Spinal cord (tissue), 9 donors: ENCODE measurements at regions not wholly inside any gene's neighbourhood (a gene's known extent, or its start where the extent isn't known, plus 50 kb on each side); places are given as distances from the start of the nearest gene placed in this dataset.
A peak's percentile ranks its signal among the peaks of the same experiment; 100 is the strongest.

ENCODE experiments used
- DNase-seq, 6 donors: peaks; one replicate each; pipeline versions ENCODE4 v3.0.0 to v3.0.0-alpha.2; 2013 to 2015; ENCODE audit warnings: low spot score in 6 of 6, low read depth in 4 of 6
- H3K27ac ChIP-seq: one replicate; pipeline ENCODE4 v1.5.1; 2013; ENCODE audit warnings: low read depth, low read length, control low read depth
- H3K27me3 ChIP-seq: one replicate; pipeline ENCODE4 v1.6.1; 2013; ENCODE audit warnings: low read length; ENCODE audit not compliant: control insufficient read depth, insufficient read depth
- H3K36me3 ChIP-seq: one replicate; pipeline ENCODE4 v1.6.1; 2013; ENCODE audit warnings: low read length; ENCODE audit not compliant: control insufficient read depth, insufficient read depth
- H3K4me1 ChIP-seq: one replicate; pipeline ENCODE4 v1.6.1; 2013; ENCODE audit warnings: low read length; ENCODE audit not compliant: control insufficient read depth, insufficient read depth
- H3K4me3 ChIP-seq: one replicate; pipeline ENCODE4 v1.5.1; 2013; ENCODE audit warnings: low read depth, low read length, control low read depth
- H3K9me3 ChIP-seq: one replicate; pipeline ENCODE4 v1.6.1; 2013; ENCODE audit warnings: low read length; ENCODE audit not compliant: control insufficient read depth, insufficient read depth
- WGBS: methylation state at CpG from one replicate; pipeline ENCODE4 v1.1.5; 2013; ENCODE audit warnings: missing lambda C conversion rate; ENCODE audit not compliant: insufficient coverage; 5-methylcytosine and 5-hydroxymethylcytosine counted together
- donor health status: healthy.

DNA sequence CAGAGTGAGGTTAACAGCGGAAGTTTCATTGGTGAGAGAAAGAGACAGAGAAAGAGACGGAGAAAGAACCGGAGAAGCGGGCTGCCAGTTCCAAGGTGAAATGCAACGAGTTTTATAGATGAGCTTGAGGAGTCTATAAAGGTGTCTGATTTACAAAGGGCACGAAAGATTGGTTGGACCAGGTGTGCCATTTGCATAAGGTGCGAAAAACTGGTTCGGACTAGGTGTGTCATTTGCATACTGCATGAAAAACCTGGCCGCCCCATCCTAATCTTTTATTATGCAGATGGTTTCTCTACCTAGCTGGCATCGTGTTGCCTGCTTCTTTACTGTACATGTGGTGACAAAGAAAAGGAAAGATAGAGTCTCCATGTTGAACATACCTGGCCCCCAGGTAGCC lies 253.8 kb upstream of the IGF1R start:
- Histone ChIP-seq H3K9me3 (no peaks in the 10 kb centered on the region), H3K4me1 (peaks cover 4% of the 10 kb centered on the region), H3K27me3 (no peaks in the 10 kb centered on the region), H3K27ac (no peak overlapping the region), H3K36me3 (no peaks in the 10 kb centered on the region), H3K4me3 (no peak overlapping the region)
- WGBS: 77% methylated on average over 7 of the region's 10 CpGs
- no peak for DNase-seq

DNA sequence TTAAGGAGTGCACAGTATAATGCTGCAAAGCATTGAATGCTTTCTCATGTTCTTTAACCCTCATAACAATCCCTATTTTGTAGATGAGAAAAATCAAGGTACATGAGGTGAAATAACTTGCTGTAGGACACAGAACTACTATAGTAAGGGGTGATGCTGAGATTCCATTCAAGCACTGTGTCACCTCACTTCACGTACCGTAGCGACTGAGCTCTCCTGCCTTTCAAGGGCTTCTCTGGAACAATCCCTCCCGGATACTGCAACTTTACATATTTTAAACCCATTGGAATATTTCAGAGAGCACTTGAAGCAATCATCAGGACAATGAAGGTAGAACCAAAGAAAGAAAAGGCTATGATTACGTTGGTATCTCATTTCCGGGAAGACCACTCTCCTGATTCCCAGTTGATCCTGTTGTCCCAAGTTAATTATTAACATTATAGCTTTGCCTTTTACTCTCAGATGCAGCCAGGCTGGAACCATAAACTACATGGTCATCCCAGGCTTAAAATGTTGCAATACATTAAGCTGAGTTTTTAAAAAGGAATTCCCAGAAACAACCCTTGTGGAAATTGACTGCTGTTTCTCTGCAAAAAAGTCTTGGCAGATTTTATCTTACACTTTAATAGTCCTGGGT lies 252.2 kb upstream of the IGF1R start:
- Histone ChIP-seq H3K27me3 (no peaks in the 10 kb centered on the region), H3K9me3 (no peaks in the 10 kb centered on the region), H3K4me1 (peaks cover 4% of the 10 kb centered on the region), H3K36me3 (no peaks in the 10 kb centered on the region), H3K27ac (no peak overlapping the region), H3K4me3 (no peak overlapping the region)
- 100% methylated on average over 4 of the region's 6 CpGs for WGBS
- DNase-seq: no peak

DNA sequence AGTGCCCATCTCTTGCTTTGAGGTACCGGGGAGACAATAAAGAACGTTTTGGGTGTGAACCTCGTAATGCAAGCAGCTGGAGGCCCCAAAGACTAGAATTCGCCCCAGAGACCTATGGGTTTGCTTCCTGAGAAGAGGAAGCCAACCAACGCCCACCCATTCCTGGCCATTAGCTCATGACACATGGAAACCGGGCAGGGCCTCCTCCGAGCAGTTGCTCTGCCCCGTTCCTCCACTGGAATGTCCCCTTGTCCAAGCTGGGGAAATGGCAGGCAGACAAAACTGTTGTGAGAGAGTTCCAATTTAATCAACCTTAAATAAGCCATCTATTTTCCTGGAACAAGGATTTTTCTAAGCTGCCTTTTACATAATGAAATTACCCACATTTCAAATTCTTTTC lies 250.9 kb upstream of the IGF1R start:
- no peak for DNase-seq
- Histone ChIP-seq H3K9me3 (no peaks in the 10 kb centered on the region), H3K27ac (no peak overlapping the region), H3K36me3 (no peaks in the 10 kb centered on the region), H3K4me1 (peaks cover 4% of the 10 kb centered on the region), H3K4me3 (no peak overlapping the region), H3K27me3 (no peaks in the 10 kb centered on the region)
- WGBS: 50% methylated on average over 8 of the region's 8 CpGs

DNA sequence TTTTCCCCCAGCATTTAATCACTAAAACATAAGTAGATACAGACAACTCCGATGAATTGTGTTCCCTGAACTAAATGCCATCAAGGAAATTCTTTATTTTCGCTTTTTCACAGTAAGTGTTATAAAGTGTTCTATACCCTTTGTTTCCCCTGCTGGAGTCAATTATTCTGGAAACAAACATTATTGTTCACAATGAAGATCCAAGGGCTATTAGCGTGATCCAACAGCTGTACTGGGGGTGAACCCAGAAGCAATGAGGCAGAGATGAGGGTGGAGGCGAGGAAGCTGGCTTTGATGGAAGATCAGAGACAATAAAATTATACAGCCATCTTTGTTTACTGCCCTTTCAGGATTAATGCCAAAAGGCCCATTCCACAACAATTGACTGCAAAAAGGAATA lies 250.3 kb upstream of the IGF1R start:
- no CpG with 5 or more reads among the region's 4 CpGs for WGBS
- peak in 1 of 6 donors; percentile 64 for DNase-seq
- no peaks in the 10 kb centered on the region for H3K9me3 ChIP-seq
- no peaks in the 10 kb centered on the region for H3K27me3 ChIP-seq
- H3K4me3 ChIP-seq: no peak overlapping the region
- H3K4me1 ChIP-seq: peaks cover 4% of the 10 kb centered on the region
- H3K36me3 ChIP-seq: no peaks in the 10 kb centered on the region
- no peak overlapping the region for H3K27ac ChIP-seq

DNA sequence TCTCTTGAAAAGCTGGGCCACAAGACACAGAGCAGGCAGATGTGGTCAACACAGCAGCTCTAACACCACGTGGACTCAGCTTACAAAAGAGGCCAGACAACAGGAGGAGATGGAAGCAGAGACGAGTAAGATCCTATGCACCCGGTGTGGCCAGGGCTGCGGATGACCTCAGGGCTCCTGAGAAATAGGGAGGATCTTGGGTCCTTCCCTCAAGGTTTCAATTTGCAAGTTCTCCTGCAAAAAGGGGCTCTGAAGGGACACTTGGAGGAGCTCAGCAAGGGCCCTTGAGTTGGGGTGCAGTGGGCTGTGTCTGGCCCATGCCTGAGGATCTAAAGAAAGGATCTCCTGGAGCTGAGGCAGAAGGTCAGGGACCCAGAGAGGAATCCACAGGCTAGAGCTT lies 249.5 kb upstream of the IGF1R start:
- no peak for DNase-seq
- Histone ChIP-seq H3K9me3 (no peaks in the 10 kb centered on the region), H3K4me3 (no peak overlapping the region), H3K36me3 (no peaks in the 10 kb centered on the region), H3K4me1 (peaks cover 4% of the 10 kb centered on the region), H3K27me3 (no peaks in the 10 kb centered on the region), H3K27ac (no peak overlapping the region)
- WGBS: 77% methylated on average over 4 of the region's 4 CpGs

DNA sequence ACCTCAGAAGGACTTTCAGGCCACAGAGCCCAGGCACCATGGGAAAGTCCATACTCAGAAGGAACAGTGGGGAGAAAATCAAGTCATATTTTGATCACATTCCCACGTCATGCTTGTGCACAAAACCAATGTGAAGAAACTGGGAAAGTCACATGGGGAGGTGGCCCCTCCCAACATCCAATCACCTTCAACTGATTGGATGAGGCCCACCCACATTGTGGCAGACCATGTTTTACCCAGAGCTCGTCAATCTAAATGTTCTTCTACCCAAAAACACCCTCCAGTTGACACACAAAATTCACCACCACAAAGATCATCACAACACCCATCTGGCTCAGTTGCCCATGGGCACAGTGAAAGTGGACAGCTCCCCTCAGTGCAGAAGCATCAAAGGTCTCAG lies 248.2 kb upstream of the IGF1R start:
- no peak overlapping the region for H3K4me3 ChIP-seq
- H3K27me3 ChIP-seq: no peaks in the 10 kb centered on the region
- H3K4me1 ChIP-seq: peaks cover 4% of the 10 kb centered on the region
- no peaks in the 10 kb centered on the region for H3K9me3 ChIP-seq
- no peaks in the 10 kb centered on the region for H3K36me3 ChIP-seq
- DNase-seq: no peak
- 86% methylated on average over 1 of the region's 2 CpGs for WGBS
- no peak overlapping the region for H3K27ac ChIP-seq

DNA sequence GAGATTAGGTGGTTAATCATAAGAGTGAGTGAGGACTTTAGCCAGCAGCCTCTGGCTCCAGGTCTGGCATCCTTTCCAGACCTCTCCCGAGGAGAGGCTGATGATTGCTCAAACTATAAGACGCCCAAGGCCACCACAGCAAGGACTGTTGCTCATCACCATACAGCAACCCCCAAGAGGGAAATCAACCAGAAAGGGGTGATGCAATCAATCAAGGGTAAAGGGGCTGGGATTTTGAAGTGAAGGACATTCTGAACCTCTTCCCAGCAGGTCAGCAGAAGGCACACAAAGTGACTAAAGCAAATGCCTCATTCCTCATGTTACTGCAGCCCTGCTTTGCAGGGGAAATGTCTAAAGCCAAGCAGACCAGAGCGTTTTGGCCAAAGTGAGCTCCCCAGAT lies 247.3 kb upstream of the IGF1R start:
- Histone ChIP-seq H3K9me3 (no peaks in the 10 kb centered on the region), H3K36me3 (no peaks in the 10 kb centered on the region), H3K27ac (no peak overlapping the region), H3K4me1 (peaks cover 4% of the 10 kb centered on the region), H3K4me3 (no peak overlapping the region), H3K27me3 (no peaks in the 10 kb centered on the region)
- no peak for DNase-seq
- WGBS: 0% methylated on average over 1 of the region's 3 CpGs

DNA sequence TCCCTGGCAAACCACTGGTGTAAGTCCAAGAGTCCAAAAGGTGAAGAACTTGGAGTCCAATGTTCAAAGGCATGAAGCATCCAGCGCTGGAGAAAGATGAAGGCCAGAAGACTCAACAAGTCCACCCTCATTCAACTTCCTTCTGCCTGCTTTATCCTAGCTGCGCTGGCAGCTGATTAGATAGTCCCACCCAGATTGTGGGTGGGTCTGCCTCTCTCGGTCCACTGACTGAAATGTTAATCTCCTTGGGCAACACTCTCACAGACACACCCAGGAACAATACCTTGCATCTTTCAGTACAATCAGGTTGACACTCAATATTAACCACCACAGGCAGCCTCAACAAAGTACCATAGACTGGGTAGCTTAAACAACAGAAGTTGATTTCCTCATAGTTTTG lies 245.9 kb upstream of the IGF1R start:
- Histone ChIP-seq H3K9me3 (no peaks in the 10 kb centered on the region), H3K4me1 (peaks cover under 1% of the 10 kb centered on the region), H3K27ac (no peak overlapping the region), H3K36me3 (no peaks in the 10 kb centered on the region), H3K27me3 (no peaks in the 10 kb centered on the region), H3K4me3 (no peak overlapping the region)
- 82% methylated on average over 3 of the region's 3 CpGs for WGBS
- DNase-seq: no peak

DNA sequence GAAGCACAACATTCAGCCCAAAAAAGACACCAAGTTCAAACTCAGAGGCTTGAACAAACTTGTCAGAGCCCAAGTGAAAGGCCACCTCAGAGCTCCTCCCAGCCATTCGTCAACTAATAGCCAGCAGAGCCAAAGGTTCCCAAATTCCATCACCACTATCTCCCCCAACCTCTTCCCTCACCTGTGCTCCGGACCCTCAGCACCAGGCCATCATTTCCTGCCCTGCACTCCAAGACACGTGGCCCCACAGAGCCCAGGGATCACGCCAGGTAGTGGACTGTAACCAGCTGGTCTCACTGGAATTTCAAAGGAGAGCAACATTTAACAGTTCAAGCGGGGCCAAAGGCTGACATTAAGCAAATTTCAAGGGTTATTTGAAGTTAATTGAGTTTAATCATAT lies 245.2 kb upstream of the IGF1R start:
- Histone ChIP-seq H3K27me3 (no peaks in the 10 kb centered on the region), H3K27ac (no peak overlapping the region), H3K4me3 (no peak overlapping the region), H3K36me3 (no peaks in the 10 kb centered on the region), H3K4me1 (no peaks in the 10 kb centered on the region), H3K9me3 (no peaks in the 10 kb centered on the region)
- WGBS: 87% methylated on average over 4 of the region's 5 CpGs
- no peak for DNase-seq

DNA sequence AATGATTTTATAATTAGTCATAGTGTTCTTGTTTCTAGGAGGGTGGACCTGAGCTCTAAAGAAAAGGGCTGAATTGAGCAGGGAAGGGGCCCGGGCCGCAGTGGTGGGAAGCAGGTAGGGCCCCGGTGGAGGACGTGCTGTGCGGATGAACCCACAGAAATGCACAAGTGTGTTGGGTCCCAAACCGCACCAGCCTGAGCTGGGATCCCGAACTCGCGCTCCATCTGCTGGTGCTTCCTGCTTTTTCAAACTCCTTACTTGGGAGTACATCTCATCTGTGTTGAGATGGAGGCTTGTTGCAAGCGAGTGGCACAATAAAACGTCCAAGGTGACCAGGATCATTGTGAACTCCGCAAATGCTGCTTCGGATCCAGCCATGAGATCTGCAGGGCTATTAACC lies 244.8 kb upstream of the IGF1R start:
- Histone ChIP-seq H3K9me3 (no peaks in the 10 kb centered on the region), H3K36me3 (no peaks in the 10 kb centered on the region), H3K27ac (no peak overlapping the region), H3K4me1 (no peaks in the 10 kb centered on the region), H3K4me3 (no peak overlapping the region), H3K27me3 (no peaks in the 10 kb centered on the region)
- DNase-seq: no peak
- whole genome bisulfite sequencing: 95% methylated on average over 13 of the region's 13 CpGs
